CD4-positive, alpha-beta T cell treated with Interleukin-4 for 4 hours (primary cell): ENCODE measurements at regions not wholly inside any gene's neighbourhood (a gene's known extent, or its start where the extent isn't known, plus 50 kb on each side); places are given as distances from the start of the nearest gene placed in this dataset.

ENCODE experiments used
- DNase-seq: peaks from one replicate; pipeline ENCODE4 v3.0.0-alpha.2; 2020

- no peak for DNase-seq
Measured at GRCh38 chr20:24332956-24333355, 136.5 kb upstream of the SYNDIG1 start.

DNA sequence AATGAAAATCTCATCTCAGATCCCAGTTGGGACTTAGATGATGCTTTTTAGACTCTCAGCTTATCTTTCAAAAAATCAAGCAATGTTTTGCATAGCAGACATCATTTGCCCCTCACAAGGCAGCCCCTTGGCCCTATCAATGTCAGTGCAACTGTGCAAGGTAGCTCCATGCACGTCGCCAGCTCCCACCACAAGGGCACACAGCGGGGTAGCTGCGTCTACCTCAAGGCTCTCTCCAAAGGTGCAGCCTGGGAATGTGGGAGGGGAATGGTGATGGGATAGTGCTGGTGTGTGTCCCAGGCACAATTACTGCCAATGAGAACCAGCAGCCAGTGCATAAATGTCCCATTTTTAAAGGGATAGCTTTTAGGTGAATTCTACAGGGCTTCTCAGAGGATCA is 137.5 kb upstream of the SYNDIG1 start:
- no peak for DNase-seq

- no peak for DNase-seq
Measured at GRCh38 chr20:24328901-24329300, 140.5 kb upstream of the SYNDIG1 start.

- no peak for DNase-seq
Measured at GRCh38 chr20:24321973-24322372, 147.5 kb upstream of the SYNDIG1 start.

GRCh38 chr20:24318569-24319352 is 150.7 kb upstream of the SYNDIG1 start:
- no peak for DNase-seq

GRCh38 chr20:24317224-24317623 is 152.2 kb upstream of the SYNDIG1 start:
- DNase-seq: no peak

GRCh38 chr20:24316731-24317130 is 152.7 kb upstream of the SYNDIG1 start:
- no peak for DNase-seq

GRCh38 chr20:24314053-24314452 is 155.4 kb upstream of the SYNDIG1 start:
- DNase-seq: no peak

DNA sequence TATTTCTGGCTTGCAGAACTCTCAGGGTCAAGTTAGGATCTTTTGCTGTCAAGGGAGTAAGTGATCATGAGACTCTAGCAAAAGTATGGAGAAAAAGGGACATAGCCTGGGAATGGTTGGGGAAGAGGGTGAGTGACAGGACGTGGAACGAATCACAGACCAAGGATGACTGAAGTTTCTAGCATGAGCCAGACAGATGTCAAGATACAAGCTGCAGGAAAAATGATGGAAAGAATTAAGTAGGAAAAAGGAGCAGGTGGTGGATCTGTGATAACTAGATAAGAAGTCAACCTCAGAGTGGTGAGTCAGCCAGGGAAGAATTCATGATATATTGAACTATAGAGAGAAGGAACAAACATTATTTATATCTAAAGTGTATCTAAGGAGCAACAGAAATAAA is 159.8 kb upstream of the SYNDIG1 start:
- DNase-seq: no peak

DNA sequence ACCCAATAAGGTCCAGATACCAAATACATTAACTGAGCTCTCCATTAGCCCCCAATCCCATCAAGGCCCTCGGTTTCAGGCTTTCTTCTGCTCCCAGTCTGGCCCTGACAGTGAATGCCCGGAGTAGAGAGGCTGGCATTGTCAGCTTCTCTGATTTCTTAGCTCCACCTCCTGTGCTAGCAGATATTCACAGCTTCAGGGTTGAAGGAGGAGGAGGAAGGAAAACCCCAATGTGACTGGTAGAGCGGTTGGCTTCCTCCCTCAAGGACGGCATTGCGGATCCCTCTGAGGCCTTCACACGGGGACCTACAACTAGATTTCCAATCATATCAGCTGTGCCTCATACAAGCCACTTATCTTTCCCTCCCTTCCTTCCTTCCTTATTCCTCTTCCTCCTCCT is 164.1 kb upstream of the SYNDIG1 start:
- no peak for DNase-seq

GRCh38 chr20:24304291-24304690 is 165.1 kb upstream of the SYNDIG1 start:
- DNase-seq: no peak

DNA sequence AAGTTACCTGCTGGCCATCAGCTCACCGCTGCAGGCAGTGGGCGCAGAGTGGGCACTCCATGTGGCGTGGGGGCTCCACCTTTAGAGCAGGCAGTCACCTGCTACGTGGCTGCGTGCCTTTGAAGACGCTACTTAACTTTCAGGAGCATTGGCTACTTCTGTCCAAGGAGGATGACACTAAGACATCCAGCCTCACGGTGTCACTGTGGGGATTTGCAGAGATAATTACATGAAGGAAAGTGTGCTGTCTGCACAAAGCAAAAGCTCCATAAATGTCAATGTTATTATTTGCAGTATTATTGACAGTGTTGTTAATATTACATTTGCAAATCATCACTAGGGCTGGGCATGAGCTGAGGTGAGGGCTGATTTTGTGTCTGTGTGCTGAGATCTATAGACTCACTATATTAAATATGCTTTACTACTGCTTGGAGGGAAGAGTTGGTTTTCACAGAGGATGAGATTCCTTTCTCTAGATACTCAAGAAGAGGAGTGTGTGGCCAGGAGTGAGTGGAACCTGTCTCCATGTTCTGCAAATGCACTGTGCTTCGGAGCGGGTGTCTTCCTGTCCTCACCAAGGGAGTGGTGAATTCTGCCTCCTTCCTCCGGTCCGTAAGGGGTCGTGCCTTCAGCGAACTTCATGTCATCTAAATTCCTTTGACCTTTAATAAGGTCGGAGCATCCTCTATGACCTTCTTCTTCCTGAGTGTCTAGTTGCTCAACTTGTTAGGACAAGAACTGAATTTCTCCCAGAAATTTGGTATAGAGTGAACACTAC is 165.8 kb upstream of the SYNDIG1 start:
- DNase-seq: no peak

- no peak for DNase-seq
Measured at GRCh38 chr20:24297993-24298392, 171.4 kb upstream of the SYNDIG1 start.

DNA sequence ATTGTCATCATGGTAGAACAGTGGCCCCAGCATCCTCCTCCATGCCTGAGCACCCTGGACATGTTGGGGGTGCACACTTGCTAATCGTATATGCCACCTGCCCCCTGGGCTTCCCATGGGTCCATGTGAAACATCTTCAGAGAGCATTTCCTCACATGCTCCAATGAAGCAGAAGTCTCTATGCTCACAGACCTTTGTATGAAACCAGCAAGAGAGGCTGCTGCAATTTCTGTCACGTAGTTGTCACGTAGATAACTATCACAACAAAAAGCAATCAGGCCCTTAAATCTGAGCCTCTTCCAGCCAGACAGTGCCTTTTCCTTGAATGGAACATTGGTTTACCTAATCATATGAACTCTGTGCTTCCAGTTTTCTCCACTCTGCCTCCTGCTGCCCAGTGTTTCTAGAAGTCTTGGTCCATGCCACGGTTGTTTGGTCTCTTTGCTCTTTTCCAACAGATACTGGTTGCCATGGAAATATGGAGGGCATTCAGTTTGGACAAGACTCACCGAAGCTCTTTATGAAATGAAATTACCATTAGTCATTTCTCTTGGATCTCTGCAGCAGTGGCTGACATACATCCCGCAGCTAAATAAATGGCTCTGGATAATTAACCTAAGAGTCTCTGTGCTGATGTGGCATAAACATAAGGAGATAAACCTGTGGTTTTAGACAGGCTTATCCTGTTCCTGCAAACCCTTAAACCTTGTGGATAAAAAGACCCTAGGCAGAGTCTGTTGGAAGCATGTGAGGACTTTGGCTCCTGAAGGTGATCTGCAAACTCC is 172.8 kb upstream of the SYNDIG1 start:
- no peak for DNase-seq

DNA sequence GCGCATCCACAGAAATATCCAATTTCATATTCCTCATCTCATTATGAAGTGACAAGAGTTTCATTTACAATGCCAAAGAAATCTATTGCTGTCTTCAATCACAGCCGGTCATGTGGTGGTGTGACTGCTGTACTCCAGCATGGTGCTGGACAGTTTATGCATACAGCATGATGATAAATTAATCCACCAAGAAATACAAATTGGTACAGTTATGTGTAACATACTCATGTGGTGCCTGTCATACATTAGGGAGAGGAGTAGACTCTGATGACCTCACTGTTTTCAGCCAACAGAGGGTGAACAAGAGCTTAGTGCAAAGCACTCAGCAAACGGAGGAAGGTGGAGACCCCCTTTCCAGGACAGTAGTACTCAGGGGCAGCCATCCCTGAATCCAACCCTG is 178.4 kb upstream of the SYNDIG1 start:
- DNase-seq: no peak

GRCh38 chr20:24289737-24290481 is 179.5 kb upstream of the SYNDIG1 start:
- no peak for DNase-seq

DNA sequence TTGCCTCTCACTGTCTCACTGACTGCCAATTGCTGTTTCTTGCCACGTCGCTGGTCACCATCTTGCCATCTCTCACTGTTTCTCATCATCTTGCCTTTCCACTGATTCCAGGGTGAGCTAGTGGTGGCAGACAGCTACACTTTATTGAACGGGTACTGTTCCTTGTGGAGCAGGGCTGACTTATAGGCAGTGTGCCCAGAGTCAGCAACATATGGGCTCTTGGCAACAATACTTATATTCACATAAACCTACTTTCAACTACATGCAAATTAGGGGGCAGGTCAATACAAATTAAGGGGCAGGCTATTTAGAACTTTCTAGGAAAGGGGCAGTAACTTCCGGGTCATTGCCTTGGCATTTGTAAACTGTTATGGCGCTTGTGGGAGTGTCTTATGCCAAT is 186.2 kb upstream of the SYNDIG1 start:
- DNase-seq: no peak

DNA sequence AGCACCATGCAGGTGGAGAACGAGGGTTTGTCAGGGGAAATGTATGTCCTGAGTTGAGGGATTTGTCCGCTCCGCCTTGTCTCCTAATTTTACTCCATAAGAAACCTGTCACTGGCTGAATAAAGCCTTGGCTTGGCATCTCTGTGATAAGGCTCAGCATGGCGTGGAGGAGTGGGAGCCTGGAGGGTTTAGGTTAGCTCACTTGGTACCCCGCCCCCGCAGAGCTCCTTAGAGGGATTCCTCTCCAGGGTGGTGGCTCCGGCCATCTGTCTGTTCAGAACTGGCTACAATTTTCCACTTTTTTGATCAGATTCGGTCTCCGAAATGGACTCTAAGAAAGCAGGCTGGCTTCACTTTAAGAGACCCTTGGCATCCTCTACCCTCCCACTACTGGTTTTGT is 192.2 kb upstream of the SYNDIG1 start:
- no peak for DNase-seq

- DNase-seq: no peak
Measured at GRCh38 chr20:24275946-24276705, 193.3 kb upstream of the SYNDIG1 start.

GRCh38 chr20:24273251-24273650 is 196.2 kb upstream of the SYNDIG1 start:
- no peak for DNase-seq

DNA sequence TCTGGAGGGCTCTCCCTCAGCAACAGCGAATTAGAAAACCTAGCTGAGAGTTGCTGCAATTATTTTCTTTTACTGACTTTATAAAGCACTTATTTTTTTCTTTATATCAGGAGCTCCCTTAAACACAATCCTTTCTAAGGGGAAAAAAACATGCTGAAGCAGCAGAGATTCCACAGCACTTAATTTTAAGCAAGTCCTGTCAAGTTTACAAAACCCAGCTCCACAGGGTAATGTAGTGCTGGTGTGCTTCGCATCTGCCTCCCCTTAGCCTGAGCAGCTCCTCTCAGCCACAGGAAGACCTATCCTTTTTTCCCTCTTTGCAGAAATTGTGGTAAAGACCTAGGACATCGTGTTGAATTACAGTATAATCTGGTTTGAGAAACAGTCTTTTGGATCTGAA is 208.1 kb upstream of the SYNDIG1 start:
- DNase-seq: no peak

DNA sequence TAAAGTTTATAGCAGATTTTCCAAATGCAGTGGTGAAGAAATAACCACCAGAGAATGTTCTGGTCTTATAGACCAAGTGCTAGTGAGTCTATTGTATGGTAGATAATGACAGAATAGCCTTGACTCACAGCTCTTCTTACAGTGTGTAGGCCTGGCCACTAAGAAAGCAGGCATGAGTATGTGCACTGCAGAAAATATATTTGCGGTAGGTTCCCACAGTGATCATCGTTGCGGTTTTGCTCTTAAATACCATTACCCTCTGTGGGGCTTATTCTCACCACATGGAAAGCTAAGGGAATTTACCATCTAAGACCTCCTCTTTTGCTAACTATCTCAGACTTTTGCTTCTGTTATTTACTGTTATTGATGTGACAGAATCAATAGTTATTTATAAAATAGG is 212.3 kb upstream of the SYNDIG1 start:
- no peak for DNase-seq
